ENCODE measurements at regions not wholly inside any gene's neighbourhood (a gene's known extent, or its start where the extent isn't known, plus 50 kb on each side); places are given as distances from the start of the nearest gene placed in this dataset.
"Not testable (repeated sequence)": the region's sequence is repeated elsewhere in the genome, so short reads cannot be mapped to it uniquely, and the experiment has no call there.

- no peaks in the 10 kb centered on the region for H3K36me3 ChIP-seq
- TF ChIP-seq POLR2A (IDR thresholded peaks at IDR 0.05) (no peak), CTCF (IDR thresholded peaks at IDR 0.05) (no peak)
- H3K4me3 ChIP-seq = no peak overlapping the region
- no peak overlapping the region for H3K27ac ChIP-seq
- no peaks in the 10 kb centered on the region for H3K9me3 ChIP-seq
- no peaks in the 10 kb centered on the region for H3K4me1 ChIP-seq
- no peak for DNase-seq
- no peaks in the 10 kb centered on the region for H3K27me3 ChIP-seq
Measured at GRCh38 chrX:137172317-137172948, 138.6 kb upstream of the GPR101 start.

- DNase-seq = no peak
- Histone ChIP-seq H3K27me3 (no peaks in the 10 kb centered on the region), H3K4me3 (no peak overlapping the region), H3K4me1 (no peaks in the 10 kb centered on the region), H3K36me3 (no peaks in the 10 kb centered on the region), H3K27ac (no peak overlapping the region), H3K9me3 (no peaks in the 10 kb centered on the region)
- TF ChIP-seq CTCF (IDR thresholded peaks at IDR 0.05) (no peak), POLR2A (IDR thresholded peaks at IDR 0.05) (no peak)
Measured at GRCh38 chrX:137171626-137172025, 137.8 kb upstream of the GPR101 start.

GRCh38 chrX:137166591-137166990 lies 132.8 kb upstream of the GPR101 start:
- no peaks in the 10 kb centered on the region for H3K4me1 ChIP-seq
- no peaks in the 10 kb centered on the region for H3K27me3 ChIP-seq
- H3K4me3 ChIP-seq = no peak overlapping the region
- no peak overlapping the region for H3K27ac ChIP-seq
- no peak for DNase-seq
- H3K36me3 ChIP-seq = no peaks in the 10 kb centered on the region
- H3K9me3 ChIP-seq = no peaks in the 10 kb centered on the region
- TF ChIP-seq CTCF (IDR thresholded peaks at IDR 0.05) = no peak
- no peak for TF ChIP-seq POLR2A (IDR thresholded peaks at IDR 0.05)

GRCh38 chrX:137164329-137164728 lies 130.5 kb upstream of the GPR101 start:
- H3K36me3 ChIP-seq = no peaks in the 10 kb centered on the region
- H3K27me3 ChIP-seq = no peaks in the 10 kb centered on the region
- DNase-seq = no peak
- H3K4me1 ChIP-seq = no peaks in the 10 kb centered on the region
- no peak for TF ChIP-seq CTCF (IDR thresholded peaks at IDR 0.05)
- no peak for TF ChIP-seq POLR2A (IDR thresholded peaks at IDR 0.05)
- H3K27ac ChIP-seq = no peak overlapping the region
- no peak overlapping the region for H3K4me3 ChIP-seq
- no peaks in the 10 kb centered on the region for H3K9me3 ChIP-seq

DNA sequence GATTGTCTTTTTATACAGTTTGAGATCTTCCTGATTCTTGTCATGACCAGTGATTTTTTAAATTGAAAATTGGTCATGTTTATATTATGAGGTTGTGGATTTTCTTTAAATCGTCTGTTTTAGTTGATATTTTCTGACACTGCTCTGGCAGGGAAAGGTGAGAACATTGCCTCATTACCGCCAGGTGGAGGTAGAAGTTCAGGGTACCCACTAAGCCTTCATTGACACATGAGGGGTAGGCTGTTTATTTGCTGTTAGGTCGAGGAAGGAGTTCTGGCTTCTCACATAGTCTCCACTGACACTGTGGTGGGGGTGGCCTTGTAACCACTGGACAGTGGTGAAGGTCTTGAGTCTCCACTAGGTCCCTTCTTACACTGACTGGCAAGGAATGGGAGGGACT lies 117.6 kb upstream of the GPR101 start:
- no peaks in the 10 kb centered on the region for H3K9me3 ChIP-seq
- no peaks in the 10 kb centered on the region for H3K36me3 ChIP-seq
- no peak overlapping the region for H3K4me3 ChIP-seq
- no peaks in the 10 kb centered on the region for H3K27me3 ChIP-seq
- no peak for DNase-seq
- H3K27ac ChIP-seq = no peak overlapping the region
- no peak for TF ChIP-seq CTCF (IDR thresholded peaks at IDR 0.05)
- TF ChIP-seq POLR2A (IDR thresholded peaks at IDR 0.05) = no peak
- no peaks in the 10 kb centered on the region for H3K4me1 ChIP-seq

- Histone ChIP-seq H3K27me3 (no peaks in the 10 kb centered on the region), H3K27ac (no peak overlapping the region), H3K9me3 (no peaks in the 10 kb centered on the region), H3K4me3 (no peak overlapping the region), H3K36me3 (no peaks in the 10 kb centered on the region), H3K4me1 (no peaks in the 10 kb centered on the region)
- TF ChIP-seq CTCF (IDR thresholded peaks at IDR 0.05) = no peak
- no peak for TF ChIP-seq POLR2A (IDR thresholded peaks at IDR 0.05)
- no peak for DNase-seq
Measured at GRCh38 chrX:137143864-137144263, 110.1 kb upstream of the GPR101 start.

DNA sequence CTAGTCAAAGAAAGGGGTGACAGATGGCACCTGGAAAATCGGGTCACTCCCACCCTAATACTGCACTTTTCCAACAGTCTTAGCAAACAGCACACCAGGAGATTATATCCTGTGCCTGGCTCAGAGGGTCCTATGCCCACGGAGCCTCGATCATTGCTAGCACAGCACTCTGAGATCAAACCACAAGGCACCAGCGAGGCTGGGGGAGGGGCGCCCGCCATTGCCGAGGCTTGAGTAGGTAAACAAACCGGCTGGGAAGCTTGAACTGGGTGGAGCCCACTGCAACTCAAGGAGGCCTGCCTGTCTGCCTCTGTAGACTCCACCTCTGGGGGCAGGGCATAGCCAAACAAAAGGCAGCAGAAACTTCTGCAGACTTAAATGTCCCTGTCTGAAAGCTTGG lies 88.9 kb upstream of the GPR101 start:
- H3K36me3 ChIP-seq, H3K27me3 ChIP-seq, H3K27ac ChIP-seq, H3K4me3 ChIP-seq, DNase-seq, H3K4me1 ChIP-seq, H3K9me3 ChIP-seq: not testable (repeated sequence)

Data from Peyer's patch (tissue), 4 donors.